GM12878 (cell line): ENCODE measurements at regions not wholly inside any gene's neighbourhood (a gene's known extent, or its start where the extent isn't known, plus 50 kb on each side); places are given as distances from the start of the nearest gene placed in this dataset.

Experiments
- BCLAF1 ChIP-seq: fragments of 450-650 bp; IDR thresholded peaks from 2 replicates; pipeline ENCODE4 v1.6.1; 2017; ENCODE audit warnings: antibody characterized with exemption, mild to moderate bottlenecking, moderate library complexity
- CHD4 ChIP-seq: fragments of 200-600 bp; sonication (generic); IDR thresholded peaks from 2 replicates; pipeline ENCODE4 v1.6.1; 2016; ENCODE audit warnings: mild to moderate bottlenecking
- E2F8 ChIP-seq: fragments of 450-650 bp; IDR thresholded peaks from 2 replicates; pipeline ENCODE4 v1.6.1; 2018; ENCODE audit warnings: mild to moderate bottlenecking, low read depth, moderate library complexity; ENCODE audit not compliant: partially characterized antibody
- JUNB ChIP-seq: IDR thresholded peaks from 2 replicates; pipeline ENCODE4 v1.6.1; 2016; ENCODE audit warnings: antibody characterized with exemption, mild to moderate bottlenecking
- MEF2B ChIP-seq: fragments of 450-650 bp; IDR thresholded peaks from 2 replicates; pipeline ENCODE4 v1.6.1; 2018; ENCODE audit warnings: mild to moderate bottlenecking, moderate library complexity; ENCODE audit not compliant: partially characterized antibody, poor library complexity, severe bottlenecking
- MLLT1 ChIP-seq: fragments of 450-650 bp; IDR thresholded peaks from 2 replicates; pipeline ENCODE4 v1.6.1; 2016; ENCODE audit warnings: mild to moderate bottlenecking
- MYB ChIP-seq: fragments of 150-350 bp; IDR thresholded peaks from 2 replicates; pipeline ENCODE4 v1.6.1; 2014; ENCODE audit warnings: mild to moderate bottlenecking, low read depth, low read length, borderline replicate concordance
- RELB ChIP-seq: fragments of 450-650 bp; IDR thresholded peaks from 2 replicates; pipeline ENCODE4 v1.6.1; 2017; ENCODE audit warnings: low read depth, mild to moderate bottlenecking, moderate library complexity
- REST ChIP-seq: IDR thresholded peaks from 2 replicates; pipeline ENCODE4 v1.6.1; 2012; ENCODE audit warnings: mild to moderate bottlenecking, low read depth, low read length
- SMAD5 ChIP-seq: IDR thresholded peaks from 2 replicates; pipeline ENCODE4 v1.6.1; 2016; ENCODE audit warnings: antibody characterized with exemption, low read depth
- SREBF1 ChIP-seq: IDR thresholded peaks from 2 replicates; pipeline ENCODE4 v1.6.1; 2012; ENCODE audit warnings: mild to moderate bottlenecking, low read length
- ZSCAN29 ChIP-seq: fragments of 450-650 bp; IDR thresholded peaks from 2 replicates; pipeline ENCODE4 v1.6.1; 2017; ENCODE audit warnings: mild to moderate bottlenecking, moderate library complexity

- no peak for TF ChIP-seq E2F8
- no peak for TF ChIP-seq MLLT1
- no peak for TF ChIP-seq SREBF1
- no peak for TF ChIP-seq RELB
- TF ChIP-seq MEF2B: no peak
- no peak for TF ChIP-seq CHD4
- TF ChIP-seq MYB: no peak
- no peak for TF ChIP-seq BCLAF1
- TF ChIP-seq ZSCAN29: no peak
- TF ChIP-seq REST: no peak
- TF ChIP-seq SMAD5: no peak
- TF ChIP-seq JUNB: no peak
Measured at GRCh38 chr2:78408795-78409118, 616.7 kb upstream of the REG3G start (continued).
